ENCODE measurements at regions not wholly inside any gene's neighbourhood (a gene's known extent, or its start where the extent isn't known, plus 50 kb on each side); places are given as distances from the start of the nearest gene placed in this dataset.

DNA sequence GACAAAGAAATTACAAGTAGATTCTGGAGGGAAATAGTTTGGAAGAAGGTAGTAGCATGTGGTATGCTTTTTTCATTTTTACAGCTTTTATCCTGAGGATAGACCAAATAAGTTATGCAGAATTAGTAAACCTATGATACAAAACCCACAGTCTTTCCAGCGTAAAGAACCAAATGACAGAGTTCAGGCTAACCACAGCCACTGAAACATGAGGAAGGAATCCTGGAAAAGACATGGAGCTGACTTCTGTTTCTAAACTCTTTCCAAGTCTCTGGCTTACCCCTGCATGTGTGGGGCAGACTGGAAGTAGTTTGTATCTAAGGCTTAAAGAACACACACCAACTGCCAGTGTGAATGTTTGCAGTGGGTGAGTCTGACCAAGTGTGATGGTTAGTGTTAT, 258.4 kb upstream of the TENM4 start:
- H3K36me3 Mint-ChIP-seq (ENCODE audit: low read depth): no peaks in the 10 kb centered on the region
- TF ChIP-seq, protein P1, sequence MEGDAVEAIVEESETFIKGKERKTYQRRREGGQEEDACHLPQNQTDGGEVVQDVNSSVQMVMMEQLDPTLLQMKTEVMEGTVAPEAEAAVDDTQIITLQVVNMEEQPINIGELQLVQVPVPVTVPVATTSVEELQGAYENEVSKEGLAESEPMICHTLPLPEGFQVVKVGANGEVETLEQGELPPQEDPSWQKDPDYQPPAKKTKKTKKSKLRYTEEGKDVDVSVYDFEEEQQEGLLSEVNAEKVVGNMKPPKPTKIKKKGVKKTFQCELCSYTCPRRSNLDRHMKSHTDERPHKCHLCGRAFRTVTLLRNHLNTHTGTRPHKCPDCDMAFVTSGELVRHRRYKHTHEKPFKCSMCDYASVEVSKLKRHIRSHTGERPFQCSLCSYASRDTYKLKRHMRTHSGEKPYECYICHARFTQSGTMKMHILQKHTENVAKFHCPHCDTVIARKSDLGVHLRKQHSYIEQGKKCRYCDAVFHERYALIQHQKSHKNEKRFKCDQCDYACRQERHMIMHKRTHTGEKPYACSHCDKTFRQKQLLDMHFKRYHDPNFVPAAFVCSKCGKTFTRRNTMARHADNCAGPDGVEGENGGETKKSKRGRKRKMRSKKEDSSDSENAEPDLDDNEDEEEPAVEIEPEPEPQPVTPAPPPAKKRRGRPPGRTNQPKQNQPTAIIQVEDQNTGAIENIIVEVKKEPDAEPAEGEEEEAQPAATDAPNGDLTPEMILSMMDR (IDR thresholded peaks at IDR 0.05): no peak

DNA sequence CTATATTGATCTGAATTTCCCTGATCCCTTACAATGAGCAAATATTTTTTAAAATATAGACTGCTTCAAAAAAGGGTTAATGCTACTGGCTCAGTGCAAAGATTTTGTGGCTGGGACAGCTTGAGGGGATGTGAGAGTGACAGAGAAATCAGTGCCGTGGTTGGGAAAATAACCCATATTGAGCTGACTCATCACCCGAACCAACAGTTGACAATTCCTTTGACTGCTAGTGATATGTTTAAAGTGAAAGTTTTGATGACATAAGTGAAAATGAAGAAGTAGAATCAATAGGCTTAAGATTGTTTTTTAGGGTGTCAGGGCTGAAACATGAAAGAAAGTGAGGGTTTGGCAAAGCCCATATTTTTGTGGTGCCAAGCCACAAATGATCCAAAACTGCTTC, 257.1 kb upstream of the TENM4 start:
- H3K4me3 Mint-ChIP-seq: no peak overlapping the region
- intact Hi-C loops (cut with micrococcal nuclease): no loop called here
- no peaks in the 10 kb centered on the region for H3K36me3 Mint-ChIP-seq (ENCODE audit: low read depth)
- TF ChIP-seq, protein P1 (IDR thresholded peaks at IDR 0.05): no peak
- H3K9me3 Mint-ChIP-seq: peaks cover 18% of the 10 kb centered on the region
- H3K4me1 Mint-ChIP-seq (ENCODE audit: low read depth): no peaks in the 10 kb centered on the region
- no peak overlapping the region for H3K27ac Mint-ChIP-seq
- H3K27me3 Mint-ChIP-seq: no peaks in the 10 kb centered on the region
- CTCF ChIA-PET: no interaction called here
- ATAC-seq (no peak), DNase-seq (no peak)
- POLR2A ChIA-PET: no interaction called here

More for the DNA sequence above, 258.4 kb upstream of the TENM4 start:
- no peak for DNase-seq
- H3K27ac Mint-ChIP-seq: no peak overlapping the region
- intact Hi-C loops (cut with micrococcal nuclease): no loop called here
- no peaks in the 10 kb centered on the region for H3K27me3 Mint-ChIP-seq
- no peak for ATAC-seq
- CTCF ChIA-PET: no interaction called here
- POLR2A ChIA-PET: no interaction called here
- no peak overlapping the region for H3K4me3 Mint-ChIP-seq
- peaks cover 24% of the 10 kb centered on the region for H3K9me3 Mint-ChIP-seq
- no peaks in the 10 kb centered on the region for H3K4me1 Mint-ChIP-seq (ENCODE audit: low read depth)

DNA sequence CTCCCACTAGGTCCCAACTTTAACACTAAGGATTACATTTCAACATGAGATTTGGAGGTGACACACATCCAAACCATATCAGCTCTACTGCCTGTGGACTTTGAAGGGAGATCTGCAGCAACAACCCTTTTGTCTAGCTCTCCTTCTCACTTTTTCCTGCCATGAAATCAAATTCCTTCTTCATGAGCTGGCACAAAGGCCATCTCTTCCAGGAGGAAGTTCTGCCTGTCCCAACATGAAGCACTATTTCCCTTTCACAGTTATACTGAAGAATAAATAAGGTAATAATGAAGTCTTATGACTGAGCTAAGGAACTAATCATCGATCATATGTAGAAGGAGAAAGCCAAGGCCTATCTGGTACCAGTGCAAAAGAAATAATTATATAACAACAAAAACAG, 253.5 kb upstream of the TENM4 start:
- TF ChIP-seq, protein P1 (IDR thresholded peaks at IDR 0.05): no peak
- no peak for DNase-seq
- H3K27ac Mint-ChIP-seq: no peak overlapping the region
- H3K9me3 Mint-ChIP-seq: no peaks in the 10 kb centered on the region
- H3K4me3 Mint-ChIP-seq: no peak overlapping the region
- intact Hi-C loops (cut with micrococcal nuclease): no loop called here
- POLR2A ChIA-PET: no interaction called here
- H3K4me1 Mint-ChIP-seq (ENCODE audit: low read depth): no peaks in the 10 kb centered on the region
- no peak for ATAC-seq
- H3K36me3 Mint-ChIP-seq (ENCODE audit: low read depth): no peaks in the 10 kb centered on the region
- CTCF ChIA-PET: interaction anchor here (1.1 kb wide), 1 partner anchor 9 kb away, joined by 4 read pairs; no protein-coding TSS in a partner anchor
- no peaks in the 10 kb centered on the region for H3K27me3 Mint-ChIP-seq

DNA sequence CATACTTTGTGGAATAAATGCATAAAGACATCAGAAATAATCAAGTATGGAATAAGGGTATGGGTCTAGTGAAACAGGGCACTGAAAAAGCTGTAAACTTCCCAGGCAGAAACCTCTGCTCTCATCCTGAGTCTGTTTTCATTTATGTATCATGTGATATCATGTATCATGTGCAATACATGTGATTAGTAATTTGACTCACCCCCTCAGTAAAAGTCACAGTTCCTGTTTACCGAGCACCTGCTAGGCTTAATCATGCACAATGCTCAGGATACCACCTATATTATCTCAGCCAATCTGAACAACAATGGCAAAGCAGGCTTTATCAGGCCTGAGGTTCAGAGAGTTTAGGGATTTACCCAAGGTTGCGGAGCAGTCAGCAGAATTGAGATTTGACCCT, 250.6 kb upstream of the TENM4 start:
- no peaks in the 10 kb centered on the region for H3K4me1 Mint-ChIP-seq (ENCODE audit: low read depth)
- no peaks in the 10 kb centered on the region for H3K36me3 Mint-ChIP-seq (ENCODE audit: low read depth)
- POLR2A ChIA-PET: no interaction called here
- H3K27me3 Mint-ChIP-seq: no peaks in the 10 kb centered on the region
- H3K9me3 Mint-ChIP-seq: no peaks in the 10 kb centered on the region
- CTCF ChIA-PET: no interaction called here
- H3K4me3 Mint-ChIP-seq: no peak overlapping the region
- TF ChIP-seq, protein P1 (IDR thresholded peaks at IDR 0.05): no peak
- intact Hi-C loops (cut with micrococcal nuclease): no loop called here
- H3K27ac Mint-ChIP-seq: no peak overlapping the region
- ATAC-seq: no peak
- no peak for DNase-seq

DNA sequence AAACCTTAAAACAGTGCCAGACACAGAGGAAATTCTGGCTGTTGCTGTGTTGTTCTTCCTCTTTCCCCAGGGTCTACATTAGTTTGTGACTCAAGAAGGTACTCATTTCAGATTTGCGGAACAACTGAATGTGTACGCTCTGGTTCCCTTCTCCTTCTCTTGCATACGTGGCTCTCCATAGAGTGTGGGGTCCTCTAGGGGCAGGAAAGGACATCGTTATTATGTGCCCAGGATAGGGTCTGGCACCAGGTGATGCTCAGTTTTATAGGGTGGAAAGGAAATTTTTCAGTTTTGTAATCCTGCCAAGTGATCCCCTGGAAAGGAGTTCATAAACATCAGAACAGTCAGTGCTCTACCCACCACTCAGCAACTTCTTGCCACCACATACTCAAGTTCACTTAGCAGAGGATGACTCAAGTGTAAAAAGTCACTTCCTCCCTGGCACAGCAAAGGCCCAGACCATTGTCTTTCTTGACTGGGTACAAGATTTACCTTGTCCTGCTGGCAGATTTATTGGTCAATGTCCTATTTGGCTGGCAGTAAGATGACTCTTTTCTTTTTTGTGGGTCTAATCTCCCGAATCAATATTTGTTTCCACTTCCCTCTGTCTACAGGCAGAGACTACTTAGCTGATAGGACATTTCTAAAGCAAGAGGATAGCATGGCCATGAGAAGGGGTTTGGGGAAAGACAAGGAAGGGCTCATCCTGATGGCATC, 246.0 kb upstream of the TENM4 start:
- CTCF ChIA-PET: no interaction called here
- TF ChIP-seq, protein P1 (IDR thresholded peaks at IDR 0.05): no peak
- intact Hi-C loops (cut with micrococcal nuclease): no loop called here
- no peaks in the 10 kb centered on the region for H3K27me3 Mint-ChIP-seq
- no peaks in the 10 kb centered on the region for H3K9me3 Mint-ChIP-seq
- H3K36me3 Mint-ChIP-seq (ENCODE audit: low read depth): no peaks in the 10 kb centered on the region
- ATAC-seq (no peak), DNase-seq (no peak)
- no peaks in the 10 kb centered on the region for H3K4me1 Mint-ChIP-seq (ENCODE audit: low read depth)
- H3K27ac Mint-ChIP-seq: no peak overlapping the region
- POLR2A ChIA-PET: no interaction called here
- no peak overlapping the region for H3K4me3 Mint-ChIP-seq
